ENCODE measurements at regions not wholly inside any gene's neighbourhood (a gene's known extent, or its start where the extent isn't known, plus 50 kb on each side); places are given as distances from the start of the nearest gene placed in this dataset.
A peak's percentile ranks its signal among the peaks of the same experiment; 100 is the strongest.

DNA sequence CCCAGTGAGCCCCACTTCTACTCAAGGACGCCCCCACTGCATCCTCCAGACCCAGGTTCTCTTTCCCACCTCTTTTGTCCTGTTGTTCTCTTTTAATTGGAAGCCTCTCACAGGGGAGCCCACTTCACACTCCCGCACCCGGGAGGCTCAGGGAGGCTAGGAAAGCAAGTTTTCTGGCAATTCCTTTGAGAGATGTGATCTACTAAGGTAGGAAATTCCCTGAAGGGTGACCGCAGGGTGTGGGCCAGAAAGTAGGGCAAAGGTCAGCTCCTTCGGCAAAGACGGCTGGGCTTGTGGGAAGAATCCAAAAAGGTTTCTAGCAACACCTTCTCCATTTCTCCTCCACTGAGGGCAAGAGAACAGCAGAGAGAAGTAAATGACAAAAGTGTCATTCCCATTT, 98.1 kb upstream of the PTPN1 start:
- DNase-seq, result no peak

DNA sequence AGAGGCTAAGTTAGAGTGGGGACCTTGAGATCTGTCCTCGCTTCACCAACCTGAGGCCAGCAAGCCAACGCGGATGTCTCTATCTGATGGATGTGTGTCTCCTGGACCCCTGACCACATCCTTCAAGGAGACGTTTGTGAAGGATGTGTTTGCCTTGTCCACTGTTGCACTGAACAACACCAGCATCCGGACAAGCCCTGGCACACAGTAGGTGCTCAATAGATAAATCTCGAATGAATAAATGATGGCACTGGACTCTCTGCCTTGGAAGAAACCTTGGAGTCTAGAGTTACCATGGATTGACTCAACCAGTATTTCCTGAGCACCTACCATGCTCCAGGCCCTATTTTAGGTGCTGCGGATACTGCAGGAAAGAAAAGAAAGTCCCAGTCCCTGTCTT, 97.7 kb upstream of the PTPN1 start:
- no peak for DNase-seq

DNA sequence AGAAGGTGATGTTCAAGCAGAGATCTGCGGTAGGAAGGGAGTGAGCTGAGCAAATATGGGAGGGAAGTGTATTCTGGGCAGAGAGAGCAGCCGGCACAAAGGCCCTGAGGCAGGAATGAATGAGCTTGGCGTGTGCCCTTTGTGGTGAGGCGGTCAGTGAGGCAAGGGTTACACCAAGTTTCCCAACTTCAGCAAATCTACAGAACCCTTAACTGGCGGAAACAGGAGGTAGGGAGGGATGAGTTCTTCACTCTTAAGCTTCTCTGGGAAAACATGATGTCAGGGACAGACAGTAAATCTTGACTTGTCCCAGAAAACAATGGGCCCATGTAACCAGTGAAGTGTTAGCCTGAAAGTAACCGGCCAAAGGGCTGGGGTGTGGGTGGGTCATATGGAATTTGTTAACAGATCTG, 97.1 kb upstream of the PTPN1 start:
- no peak for DNase-seq

DNA sequence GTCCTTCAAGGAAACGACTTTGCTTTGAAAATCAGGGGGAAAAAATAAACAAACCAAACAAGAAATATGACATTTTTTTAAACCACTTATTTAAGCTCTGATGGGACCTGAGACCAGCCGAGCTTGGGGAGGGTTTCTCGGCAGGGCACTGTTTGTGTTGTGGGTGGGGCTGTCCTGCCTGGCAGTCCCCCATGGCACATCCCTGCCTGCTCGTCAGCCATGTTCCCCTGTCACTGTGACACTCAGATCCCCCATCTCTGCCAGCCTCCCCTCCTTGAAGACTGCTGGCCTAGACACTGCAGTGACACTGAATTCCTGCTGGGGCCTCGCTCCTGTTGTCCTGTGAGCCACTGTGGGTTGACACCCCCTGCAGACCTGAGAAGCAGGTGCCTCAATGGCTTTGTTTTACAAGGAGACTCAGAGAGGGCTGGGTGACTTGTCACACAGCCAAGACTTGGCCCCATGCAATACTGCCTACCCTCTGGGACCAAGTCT, 95.1 kb upstream of the PTPN1 start:
- no peak for DNase-seq

DNA sequence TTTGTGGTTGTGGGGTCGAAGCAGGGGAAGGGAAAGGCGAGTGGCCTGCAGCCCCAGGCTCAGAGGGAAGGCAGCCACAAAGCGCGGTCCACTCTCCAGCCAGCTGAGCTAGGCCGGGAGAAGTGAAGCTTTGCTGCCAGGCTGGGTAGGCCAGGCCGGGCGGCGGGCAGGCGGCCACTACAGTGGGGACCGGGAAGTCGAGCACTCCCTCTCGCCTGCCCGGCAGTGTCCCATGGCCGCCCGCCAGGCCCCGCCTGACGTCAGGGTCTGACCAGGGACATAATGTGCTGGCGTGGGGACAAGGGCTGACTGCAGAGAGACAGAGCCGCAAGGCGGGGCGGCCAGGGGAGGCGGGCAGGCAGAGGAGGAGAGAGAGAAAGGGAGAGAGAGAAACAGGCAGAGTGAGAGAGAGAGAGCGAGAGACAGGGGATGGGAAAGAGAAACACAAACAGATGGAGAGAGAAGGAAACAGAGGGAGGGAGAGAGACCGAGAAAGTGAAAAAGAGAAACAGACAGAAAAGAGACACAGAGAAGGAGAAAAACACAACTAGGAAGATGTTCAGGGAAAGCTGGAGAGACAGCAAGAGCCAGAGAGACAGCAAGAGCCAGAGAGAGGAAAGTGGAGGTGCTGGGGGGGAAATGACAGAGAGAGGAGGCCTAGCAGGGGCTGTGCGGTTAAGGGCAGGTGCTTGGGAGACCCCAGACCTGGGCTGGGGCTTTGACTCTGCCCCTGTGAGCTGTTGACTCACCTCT, 94.5 kb upstream of the PTPN1 start:
- DNase-seq, result peak; percentile 97

DNA sequence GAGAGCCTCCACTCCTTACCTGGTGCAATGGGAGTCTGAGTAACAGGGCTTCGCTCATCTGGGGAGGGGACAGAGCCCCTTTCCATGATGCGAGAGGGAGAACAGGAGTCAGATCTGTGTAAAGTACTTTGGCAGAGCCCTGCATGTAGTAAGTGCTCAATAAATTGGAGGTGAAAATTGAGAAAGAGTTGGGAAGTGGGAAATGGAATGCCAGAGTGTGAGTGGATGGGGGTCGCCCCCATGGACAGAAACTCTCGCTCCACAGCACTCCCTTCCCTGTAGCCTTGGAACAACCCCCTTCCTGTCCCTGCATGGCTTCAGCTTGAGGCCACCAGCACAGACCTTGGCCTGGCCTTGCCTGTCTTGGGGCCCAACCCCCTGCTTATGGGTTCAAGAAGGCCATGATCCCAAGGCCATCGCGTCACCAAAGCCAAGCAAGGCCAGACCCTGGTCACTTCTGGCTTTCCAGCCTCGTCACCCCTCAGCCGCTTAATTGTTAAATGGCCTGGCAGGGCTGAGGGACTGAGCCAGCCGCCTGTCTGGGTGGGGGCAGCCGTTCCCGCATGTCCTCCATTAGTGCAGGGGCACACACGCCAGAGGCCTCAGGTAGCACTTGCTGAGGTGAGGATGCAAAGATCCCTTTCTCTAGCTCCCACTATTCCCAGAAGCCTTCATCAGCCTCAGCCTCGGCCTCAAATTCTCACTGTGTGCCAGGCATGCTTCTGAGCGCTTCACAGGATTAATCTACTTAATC, 93.7 kb upstream of the PTPN1 start:
- no peak for DNase-seq

DNA sequence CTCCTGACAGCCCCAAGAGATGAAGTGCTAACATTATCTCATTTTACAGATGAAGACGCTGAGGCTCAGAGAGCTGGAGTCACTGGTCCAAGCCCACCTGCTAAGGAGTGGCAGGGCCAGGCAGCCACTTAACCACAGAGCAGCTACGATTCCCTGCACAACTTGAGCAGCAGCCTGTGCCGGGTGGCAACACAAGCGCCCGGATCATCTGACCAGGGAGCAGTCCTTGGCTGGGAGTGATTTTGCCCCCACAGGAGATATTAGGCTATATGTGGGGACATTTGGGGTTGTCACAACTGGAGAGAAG, 93.2 kb upstream of the PTPN1 start:
- DNase-seq, result no peak

DNA sequence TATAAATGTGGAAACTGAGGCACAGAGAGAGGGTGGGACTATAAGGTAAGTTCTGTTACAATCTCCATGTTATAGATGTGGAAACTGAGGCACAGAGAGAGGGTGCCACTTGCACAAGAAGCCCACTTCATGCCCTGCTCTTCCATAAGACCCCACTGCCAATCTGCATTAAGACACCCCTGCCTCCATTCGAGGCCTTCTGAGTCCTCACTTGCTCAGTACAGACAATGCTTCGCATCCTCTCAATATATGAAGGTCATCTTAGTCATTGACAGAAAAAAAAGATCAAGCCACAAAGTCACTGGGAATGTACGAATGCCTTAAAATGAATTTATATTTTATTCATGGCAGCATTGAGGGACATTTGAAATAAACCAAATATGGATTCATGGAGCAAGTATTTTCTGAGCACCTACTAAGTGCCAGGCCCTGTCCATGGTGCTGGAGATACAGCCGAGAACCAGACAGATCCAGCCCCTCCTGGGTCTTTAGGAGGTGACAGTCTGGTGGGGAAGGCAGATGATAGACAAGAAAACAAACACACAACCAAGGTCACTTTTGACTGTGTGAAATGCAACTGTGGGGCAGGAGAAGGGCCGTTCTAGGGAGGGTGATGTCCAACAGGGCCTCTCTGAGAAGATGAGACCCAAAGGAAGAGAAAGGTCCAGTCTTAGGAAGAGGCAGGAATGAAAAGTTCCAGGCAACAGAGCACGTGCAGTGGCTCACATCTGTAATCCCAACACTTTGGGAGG, 92.5 kb upstream of the PTPN1 start:
- DNase-seq, result no peak

DNA sequence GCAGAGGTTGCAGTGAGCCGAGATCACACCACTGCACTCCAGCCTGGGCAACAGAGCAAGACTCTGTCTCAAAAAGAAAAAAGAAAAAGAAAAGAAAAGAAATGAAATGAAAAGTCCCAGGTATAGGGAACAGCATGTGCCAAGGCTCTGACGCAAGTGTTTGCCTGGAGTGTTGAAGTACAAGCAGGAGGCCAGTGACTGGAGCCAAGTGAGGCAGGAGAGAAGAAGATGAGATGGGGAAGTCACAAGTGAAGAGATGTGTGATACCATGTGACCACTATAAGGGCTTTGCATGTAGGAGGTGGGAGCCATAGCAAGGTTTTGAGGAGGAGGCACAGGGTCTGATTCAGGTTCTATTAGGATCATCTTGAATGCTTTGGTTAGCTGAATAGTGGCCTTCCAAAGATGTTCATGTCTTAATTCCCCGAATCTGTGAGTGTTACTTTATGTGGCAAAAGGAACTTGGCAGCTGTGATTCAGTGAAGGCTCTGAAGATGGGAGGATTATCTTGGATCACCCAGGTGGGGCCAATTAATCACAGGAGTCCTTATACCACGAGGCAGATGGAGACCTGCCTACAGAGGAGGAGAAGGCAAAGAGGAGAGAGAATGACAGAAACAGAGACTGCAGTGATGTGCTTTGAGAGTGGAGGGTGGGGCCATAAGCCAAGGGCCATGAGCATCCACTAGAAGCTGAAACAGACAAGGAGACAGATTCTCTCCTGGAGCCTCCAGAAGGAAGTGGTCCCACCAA, 91.1 kb upstream of the PTPN1 start:
- DNase-seq, result no peak

DNA sequence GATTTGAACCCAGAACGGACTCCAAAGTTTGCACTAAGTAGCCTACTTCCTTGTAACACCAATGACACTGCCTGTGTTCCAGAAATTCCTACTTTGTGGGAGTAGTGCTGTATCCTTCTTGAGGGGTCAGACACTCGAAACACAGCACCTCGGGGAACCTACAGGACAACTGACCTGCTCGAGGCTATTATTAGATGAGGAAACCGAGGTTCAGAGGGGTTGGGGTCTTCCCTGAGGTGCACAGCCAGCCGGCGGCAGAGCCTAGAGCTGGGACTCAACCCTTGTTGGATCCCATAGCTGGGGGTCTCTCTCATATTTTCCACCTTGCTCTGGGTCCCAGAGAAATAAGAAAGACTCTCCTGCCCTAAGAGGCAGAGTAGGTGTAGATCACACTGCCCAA, 89.8 kb upstream of the PTPN1 start:
- DNase-seq, result no peak

DNA sequence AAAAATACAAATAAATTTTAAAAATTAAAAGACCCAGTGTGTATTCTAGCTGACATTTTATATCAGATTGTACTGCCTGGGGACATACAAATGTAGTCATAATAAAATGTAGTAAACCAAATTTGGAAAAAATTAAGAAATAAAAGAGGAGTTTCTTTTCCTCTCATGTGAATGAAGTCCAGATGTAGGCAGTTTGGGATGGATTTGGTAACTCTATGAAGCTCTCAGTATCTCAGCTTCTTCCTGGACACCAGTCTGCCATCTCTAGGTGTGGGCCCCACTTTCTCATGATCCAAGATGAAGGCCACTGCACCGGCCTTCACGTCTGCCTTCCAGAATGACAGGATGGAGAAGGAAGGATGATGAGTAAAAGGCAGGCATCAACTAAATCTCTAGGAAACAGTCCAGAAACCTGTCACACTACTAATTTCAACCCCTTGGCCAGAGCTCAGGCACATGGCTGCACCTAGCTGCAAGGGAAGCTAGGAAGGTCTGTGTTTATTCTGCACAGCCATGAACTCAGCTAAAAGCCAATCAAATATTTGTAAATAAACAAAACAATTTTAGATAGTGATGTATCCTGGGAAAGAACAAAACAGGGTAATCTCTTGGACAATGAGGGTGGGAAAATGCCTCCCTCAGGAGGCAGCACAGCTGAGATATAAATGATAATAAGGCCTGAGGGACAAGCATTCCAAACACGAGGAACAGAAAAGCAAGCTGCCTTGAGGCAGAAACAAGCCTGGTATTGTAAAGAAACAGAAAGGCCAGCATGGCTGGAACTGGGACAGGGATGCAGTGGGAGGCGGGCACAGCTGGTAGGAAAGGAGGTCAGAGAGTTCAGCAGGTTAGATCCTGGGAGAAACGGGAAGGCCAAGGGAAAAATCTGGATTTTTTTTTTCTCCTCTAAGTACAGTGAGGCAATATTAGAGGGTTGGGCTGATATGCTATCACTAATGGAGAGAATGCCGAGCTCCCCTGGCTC, 88.5 kb upstream of the PTPN1 start:
- DNase-seq, result no peak

DNA sequence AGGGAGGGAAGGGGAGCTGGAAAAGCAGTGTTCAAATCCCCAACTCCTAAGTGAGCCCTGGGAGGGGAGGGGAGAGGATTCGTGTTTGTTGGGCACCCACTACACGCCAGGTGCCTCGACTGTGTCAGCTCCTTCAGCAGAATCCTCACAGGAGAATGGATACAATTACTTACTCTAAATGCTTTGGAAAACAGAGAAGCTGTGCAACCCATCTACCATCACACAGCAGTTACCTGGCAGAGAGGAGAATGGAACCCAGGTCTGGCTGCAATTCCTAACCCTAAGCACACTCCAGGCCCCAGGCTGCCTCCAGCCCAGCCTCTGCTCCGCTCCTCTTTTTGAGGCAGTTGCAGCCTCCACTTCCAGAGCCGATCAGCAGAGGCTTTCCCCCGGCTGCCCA, 86.4 kb upstream of the PTPN1 start:
- DNase-seq, result no peak

DNA sequence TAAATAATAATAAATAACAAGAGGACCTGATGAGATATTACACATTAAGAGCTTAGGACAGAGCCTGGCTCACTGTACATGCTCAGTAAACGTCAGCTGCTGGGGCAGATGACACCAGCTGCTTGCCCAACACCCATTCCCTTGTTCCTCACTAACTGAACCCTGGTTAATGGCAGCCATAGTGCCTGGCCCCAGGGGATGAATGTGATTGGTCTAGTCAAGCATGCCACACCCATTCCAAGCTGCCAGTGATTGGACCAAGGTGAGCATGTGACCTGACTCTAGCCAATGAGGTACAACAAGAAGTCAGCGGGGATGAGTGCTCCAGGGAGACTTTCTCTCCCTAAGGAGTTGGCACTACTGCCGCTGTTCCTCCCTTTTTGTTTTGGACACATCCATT, 85.1 kb upstream of the PTPN1 start:
- DNase-seq, result no peak

DNA sequence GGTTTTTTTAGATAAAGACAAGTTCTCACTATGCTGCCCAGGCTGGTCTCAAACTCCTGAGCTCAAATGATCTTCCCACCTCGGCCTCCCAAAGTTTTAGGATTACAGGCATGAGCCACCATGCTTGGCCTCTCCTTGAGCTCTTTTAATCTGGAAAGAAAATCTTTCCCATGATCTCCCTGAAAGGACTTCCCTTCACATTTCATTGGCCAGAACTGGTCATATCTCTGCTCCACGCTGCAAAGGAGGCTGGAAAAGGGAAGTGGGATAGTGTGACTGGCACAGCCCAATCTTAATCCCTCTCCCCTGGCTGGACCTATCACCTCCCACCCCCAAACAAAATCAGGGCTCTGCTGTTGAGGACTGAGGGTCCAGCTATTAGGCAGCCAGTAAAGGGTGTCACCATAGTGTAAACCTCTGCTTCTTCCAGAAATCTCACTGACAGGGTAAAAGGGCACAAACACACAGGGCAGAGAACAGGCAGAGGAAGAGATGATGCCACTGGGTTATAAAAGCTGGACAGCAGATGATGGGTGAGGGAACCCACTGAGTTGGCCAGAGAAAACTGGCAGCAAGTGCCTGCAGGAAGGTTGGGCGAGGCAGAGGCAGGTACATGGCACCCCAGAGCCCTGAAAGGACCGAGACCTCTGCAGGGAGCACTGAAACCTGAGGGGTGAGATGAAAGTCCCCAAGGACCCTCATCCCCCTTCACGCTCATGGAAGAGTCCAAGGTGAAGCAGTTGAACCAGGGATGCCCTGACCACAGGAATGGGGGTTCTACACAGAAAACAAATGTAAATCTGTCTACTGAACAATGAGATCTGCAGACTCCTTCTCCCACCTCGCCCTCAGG, 83.1 kb upstream of the PTPN1 start:
- DNase-seq, result no peak

DNA sequence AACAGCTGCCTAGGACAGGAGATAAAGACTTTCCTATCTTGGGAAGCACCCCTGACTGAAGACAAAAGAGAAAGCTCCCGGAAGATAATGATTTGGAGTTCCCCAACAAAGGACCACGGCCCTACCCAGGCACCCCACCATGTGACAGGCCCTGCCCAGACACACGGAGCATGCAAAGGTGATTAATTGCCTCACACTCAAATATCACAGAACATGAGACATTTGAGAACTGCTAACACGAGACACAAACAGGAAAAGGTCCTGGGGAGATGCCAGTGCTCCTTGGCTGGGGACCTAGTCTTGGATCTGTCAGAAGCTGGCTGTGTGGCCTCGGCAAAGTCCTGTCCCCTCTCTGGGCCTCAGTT, 82.5 kb upstream of the PTPN1 start:
- DNase-seq, result peak; percentile 39

DNA sequence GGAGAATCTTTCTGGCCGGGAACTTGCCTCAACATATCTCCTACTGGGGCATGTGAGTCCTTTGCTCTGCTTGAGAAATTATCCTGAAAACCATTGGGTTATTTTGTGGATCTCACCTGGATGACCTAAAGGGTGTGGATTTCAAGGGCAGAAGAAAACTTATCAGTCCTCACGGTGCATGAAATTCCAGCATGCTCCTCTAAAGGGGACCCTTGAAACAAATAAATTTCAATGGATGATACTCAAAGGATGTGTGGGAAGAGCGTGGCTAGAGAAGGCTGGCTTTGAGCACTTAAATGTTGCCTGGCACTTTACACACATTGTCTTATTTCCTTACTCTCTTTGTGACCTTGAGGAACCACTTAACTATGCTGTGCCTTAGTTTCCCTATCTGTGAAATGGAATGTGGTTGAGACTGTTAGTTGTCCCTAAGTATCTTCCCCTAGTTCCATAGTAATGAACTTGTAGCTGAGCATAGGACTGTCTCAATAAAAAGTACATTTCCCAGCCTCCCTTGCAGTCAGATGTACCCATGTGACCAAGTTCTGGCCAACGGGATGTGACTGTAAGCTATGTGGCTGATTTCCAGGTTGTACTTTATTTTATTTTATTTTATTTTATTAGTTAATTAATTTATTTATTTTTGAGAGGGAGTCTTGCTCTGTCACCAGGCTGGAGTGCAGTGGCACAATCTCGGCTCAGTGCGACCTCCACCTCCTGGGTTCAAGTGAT, 81.9 kb upstream of the PTPN1 start:
- no peak for DNase-seq

DNA sequence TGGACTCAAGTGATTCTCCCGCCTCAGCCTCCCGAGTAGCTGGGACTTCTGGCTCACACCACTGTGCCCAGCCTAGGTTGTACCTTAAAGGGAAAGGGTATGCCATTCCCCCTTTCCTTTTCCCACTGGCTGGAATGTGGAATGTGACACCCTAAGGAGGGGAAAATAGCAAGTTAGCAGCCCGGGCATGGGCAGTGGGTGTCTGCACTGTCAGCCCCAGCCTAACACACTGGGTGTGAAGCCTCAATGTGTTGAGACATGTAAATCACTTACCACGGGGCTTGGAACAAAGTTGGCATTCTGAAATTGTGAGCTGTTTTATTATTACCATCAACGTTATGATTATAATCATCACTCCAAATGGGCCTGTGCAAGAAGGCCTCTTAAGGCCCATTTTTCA, 80.8 kb upstream of the PTPN1 start:
- DNase-seq, result no peak

DNA sequence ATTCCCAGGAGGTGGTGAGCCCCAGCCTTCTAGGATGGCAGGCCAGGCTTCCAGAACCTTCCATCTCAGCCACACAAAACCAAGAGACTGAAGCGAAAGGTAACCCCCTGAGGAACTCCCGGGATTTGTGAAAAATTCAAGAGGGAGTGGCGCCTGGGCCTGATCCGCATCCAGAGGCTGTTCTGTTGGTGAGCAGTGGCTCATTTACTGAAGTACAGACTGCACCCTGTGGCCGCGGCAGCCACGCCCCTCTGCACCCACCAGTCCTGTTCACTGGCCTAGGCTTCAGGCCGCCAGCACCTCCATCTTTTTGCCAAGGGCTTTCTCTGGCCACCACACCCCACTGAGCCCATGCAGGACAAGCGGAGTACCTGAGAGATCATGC, 79.1 kb upstream of the PTPN1 start:
- no peak for DNase-seq

DNA sequence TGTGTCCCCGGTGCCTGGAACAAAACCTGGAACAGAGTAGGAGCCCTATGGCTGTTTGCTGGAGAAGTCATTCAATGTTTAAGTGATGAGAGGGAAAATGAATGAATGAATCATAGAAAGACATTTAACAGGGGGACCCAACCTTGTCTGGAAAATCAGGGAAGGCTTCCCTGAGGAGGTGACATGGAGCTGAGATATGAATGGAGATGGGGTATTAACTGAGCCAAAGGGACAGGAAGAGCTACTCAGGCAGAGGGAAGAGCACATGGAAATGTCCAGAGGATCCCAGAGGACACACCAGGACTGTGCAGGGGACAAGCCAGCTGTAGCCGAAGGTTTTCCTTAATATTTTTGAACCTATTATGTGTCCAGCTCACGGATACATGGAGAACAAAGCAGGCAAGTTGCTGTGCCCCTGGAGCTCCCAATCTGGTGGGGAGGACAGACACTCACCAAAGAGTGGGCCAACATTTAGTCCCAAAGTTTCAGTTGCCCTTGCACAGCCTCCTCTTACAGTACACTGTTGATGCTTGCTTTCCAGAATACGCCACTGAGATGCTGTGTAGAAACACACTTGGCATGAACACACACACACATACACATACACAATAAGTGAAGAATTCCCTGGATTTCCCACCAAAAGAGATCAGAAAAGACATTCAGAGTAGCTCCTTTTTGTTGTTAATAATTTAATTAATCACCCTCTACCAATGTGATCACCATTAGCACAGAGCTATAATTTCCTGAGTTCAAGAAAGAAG, 77.0 kb upstream of the PTPN1 start:
- no peak for DNase-seq

DNA sequence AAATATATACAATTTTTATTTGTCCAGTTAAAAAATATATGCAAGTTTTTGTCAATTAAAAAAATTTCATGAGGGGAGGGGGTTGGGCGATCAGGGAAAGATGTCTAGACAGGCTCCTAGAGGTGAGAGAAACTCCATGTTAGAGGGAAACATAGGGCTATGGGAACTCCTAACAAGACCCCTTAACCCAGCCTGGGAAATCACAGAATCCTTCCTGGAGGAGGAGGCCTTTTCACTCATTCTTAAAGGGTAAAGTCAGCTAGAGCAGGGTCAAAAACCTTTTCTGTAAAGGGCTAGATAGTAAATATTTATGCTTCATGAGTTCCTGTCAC, 75.9 kb upstream of the PTPN1 start:
- no peak for DNase-seq

Measured in right hindlimb (tissue), 1 donor.